GM19455 (cell line): ENCODE measurements at regions not wholly inside any gene's neighbourhood (a gene's known extent, or its start where the extent isn't known, plus 50 kb on each side); places are given as distances from the start of the nearest gene placed in this dataset.

ENCODE experiments used
- ATAC-seq: cut with Tn5 transposase; IDR thresholded peaks from one replicate; pipeline ENCODE4 v1.9.1; 2021; ENCODE audit not compliant: unreplicated experiment

DNA sequence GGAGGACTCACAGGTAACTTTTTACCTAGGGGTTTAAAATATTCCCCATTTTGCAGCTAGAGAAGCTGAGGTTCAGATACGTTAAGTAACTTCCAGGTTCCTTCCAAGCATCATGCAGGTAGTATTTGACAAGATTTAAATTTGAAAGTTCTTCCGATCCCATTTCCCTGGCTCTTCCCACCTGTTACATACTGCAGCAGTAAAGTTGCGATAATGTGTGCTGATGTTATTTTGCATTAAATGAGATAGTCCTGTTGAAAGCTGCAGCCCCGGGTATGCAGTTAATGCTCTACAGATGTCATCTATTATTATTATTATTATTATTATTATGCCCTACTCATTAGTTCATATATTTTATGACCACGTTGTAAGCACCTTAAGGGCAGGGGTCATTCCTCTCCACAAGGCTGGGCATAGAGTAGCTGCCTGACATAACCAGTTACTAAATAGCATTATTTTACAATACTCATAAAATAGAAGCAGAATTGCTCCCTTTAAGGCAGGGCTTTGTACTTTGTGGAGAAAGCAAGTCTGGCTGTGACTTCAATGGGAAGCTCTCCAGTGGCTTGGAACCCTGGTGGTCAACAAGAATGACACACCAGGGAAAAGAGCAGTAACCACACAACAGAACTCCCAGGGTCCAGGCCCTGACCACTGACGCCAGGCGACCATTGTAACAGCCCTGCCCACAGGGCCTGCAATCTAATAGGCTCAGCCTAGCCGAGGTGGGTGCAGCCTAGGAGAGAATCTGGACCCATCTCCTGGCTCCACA is 90.8 kb upstream of the CALM2 start:
- ATAC-seq: no peak

DNA sequence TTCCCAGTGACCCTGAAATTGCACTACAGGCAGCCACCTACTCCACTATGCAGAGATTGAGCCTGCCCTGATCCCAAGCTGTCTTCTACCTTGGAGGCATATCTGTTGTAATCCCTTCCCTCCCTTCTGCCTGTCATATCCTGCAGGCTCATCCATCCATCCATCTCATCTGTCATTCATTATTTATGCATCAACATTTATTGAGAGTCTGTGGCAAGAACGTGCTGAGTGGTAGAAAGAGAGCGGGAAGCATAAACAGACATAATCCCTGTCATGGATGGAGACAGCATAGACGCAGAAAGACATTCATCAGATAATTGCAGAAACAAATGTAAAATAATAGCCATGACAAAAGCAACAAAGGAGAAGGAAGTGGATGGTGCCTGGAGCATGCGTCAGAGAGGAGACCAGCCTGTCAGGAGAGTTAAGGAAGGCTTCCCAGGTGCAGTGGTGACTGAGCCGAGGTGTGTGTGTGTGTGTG is 89.5 kb upstream of the CALM2 start:
- ATAC-seq: no peak

- no peak for ATAC-seq
These were observed 88.8 kb upstream of the CALM2 start for GRCh38 chr2:47265158-47265557.

DNA sequence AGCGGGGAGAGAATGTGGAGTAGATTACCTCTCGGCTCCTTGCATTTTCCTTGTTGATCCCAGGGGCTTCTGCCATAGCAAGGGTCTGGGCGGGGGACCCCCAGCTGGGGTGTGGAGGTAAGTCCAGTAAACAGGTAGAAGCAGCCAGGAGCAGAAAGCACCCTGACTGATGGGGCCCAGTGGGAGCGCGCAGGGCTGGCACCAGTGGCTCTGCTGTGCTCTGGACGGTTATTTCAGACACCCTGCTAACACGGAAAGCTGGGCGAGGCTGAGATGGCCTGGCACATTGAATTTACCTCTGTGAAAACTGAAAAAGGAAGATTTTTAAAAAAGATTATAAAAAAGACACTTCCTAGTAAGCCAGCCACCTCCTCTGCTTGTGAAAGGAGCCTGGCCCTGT is 88.4 kb upstream of the CALM2 start:
- no peak for ATAC-seq

DNA sequence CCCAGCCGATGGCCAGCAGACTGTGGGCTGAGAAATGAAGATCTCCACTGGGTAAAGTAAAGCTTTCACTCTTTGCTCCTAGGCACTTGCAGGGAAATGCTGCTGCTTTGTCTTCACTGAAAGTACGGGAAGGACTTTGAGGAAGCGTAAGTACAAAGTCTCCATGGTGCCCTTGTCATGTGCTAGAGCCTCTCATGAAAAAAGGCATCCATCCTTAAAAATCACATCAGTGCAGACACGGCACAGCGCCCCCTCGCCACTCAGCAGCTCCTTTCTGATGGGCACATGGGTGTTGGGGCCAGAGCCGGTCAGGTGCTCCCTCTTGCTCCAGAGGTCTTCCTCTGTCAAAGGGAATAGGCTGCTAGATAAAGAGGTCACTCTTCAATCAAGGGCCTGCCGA is 87.8 kb upstream of the CALM2 start:
- ATAC-seq: no peak

DNA sequence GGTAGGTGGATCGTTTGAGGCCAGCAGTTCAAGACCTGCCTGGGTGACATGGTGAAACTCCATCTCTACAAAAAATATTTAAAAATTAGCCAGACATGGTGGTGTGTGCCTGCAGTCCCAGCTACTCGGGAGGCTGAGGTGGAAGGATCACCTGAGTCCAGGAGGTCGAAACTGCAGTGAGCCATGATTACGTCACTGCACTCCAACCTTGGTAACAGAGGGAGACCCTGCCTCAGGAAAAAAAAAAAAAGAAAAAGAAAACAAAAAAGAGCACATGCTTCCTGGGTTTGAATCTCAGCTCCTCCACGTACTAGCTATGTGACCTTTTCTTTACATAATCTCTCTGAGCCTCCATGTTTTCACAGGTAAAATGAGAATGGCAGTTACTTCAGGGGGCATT is 86.3 kb upstream of the CALM2 start:
- no peak for ATAC-seq

DNA sequence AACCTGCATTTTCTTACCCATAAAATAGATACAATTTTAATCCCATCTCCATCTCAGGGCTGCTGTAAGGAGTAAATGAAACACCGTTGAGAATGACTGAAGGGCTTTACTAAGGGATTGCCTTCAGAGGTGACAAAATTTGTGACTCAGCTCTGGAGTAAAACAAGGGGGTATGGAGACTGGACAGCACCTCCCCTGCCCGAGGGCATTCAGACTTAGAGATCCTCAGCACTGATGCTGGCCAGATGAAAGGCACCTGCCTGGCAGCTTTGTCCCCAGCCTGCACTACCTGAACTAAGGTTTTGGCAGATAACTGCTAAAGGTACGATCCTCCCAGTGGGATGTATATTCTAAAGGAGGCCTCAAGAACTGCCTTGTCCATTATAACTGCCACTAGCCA is 84.7 kb upstream of the CALM2 start:
- no peak for ATAC-seq

- ATAC-seq: no peak
These were observed 83.5 kb upstream of the CALM2 start for GRCh38 chr2:47259829-47260228.

DNA sequence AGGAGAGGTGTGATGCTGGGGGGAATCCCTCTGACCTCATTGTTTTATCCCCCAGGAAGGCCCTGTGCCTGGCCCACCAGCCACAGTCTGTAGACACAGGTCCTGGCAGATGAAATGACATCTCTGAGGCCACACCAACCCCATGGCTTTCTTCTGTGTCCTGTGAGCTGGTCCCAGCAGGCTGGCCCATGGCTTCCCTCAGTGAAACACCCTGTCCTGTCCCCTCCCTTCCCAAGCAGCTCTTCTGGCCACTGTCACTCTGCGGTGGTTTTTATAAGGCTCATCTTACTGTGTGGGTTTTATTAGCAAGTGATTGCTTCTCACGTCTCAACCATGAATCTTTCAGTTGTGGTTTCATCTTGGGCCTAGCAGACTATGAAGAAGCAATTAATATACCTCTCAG is 81.6 kb upstream of the CALM2 start:
- ATAC-seq: no peak

DNA sequence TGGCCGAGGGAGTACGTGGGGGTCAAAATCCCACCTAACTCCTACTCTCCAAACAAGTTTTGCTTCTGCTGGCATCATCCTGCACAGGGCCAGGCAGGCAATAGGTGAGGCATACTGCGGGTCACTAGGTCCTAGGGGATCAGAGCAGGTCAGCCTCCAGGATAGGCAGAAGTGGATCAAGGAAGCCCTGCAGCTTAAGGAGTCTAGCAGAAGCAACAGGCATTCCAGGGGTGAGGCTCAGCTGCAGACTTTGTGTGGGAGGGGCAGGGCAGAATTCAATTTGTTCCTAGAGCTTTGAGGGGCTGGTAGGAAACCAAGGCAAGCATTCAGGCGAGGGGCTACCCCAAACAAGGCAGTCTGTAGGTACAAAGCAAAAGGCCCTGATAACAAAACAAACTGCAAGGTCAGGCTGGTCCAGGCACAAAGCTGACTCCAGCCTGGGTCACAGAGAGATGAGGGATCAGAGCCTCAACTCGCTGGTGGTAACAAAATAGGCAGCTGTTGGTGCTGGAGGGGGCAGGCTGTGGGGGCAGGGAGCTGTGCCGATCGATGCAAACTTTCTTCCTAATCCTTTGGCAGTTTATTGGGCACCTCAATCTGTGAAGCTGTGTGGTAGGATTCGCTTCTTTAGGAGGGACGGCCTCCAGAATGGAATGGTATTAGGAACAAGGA is 80.2 kb upstream of the CALM2 start:
- ATAC-seq: no peak

- ATAC-seq: no peak
These were observed 79.5 kb upstream of the CALM2 start for GRCh38 chr2:47255794-47256193.

- no peak for ATAC-seq
These were observed 78.2 kb upstream of the CALM2 start for GRCh38 chr2:47254464-47254863.

- no peak for ATAC-seq
These were observed 77.1 kb upstream of the CALM2 start for GRCh38 chr2:47253447-47253846.

GRCh38 chr2:47251404-47251675 is 75.0 kb upstream of the CALM2 start:
- ATAC-seq: no peak

- ATAC-seq: no peak
These were observed 74.5 kb upstream of the CALM2 start for GRCh38 chr2:47250586-47251403.

DNA sequence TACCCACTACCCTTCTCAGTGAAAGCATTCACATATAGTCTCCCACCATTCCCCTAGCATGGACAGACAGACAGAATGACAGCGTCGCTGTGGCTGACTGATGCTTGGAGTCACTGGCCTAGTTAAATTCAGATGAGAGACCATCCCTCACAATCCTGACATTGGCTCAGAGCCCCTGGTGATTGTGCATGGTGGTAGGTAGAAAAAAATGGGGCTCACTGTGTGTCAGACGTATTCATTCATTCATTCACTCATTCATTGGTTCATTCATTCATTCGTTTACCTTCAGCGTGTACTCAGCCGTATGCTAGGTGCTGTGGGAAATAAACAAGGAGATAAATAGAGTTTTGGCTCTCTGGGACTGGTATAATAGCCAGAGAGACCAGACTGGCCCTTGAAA is 73.6 kb upstream of the CALM2 start:
- ATAC-seq: no peak

DNA sequence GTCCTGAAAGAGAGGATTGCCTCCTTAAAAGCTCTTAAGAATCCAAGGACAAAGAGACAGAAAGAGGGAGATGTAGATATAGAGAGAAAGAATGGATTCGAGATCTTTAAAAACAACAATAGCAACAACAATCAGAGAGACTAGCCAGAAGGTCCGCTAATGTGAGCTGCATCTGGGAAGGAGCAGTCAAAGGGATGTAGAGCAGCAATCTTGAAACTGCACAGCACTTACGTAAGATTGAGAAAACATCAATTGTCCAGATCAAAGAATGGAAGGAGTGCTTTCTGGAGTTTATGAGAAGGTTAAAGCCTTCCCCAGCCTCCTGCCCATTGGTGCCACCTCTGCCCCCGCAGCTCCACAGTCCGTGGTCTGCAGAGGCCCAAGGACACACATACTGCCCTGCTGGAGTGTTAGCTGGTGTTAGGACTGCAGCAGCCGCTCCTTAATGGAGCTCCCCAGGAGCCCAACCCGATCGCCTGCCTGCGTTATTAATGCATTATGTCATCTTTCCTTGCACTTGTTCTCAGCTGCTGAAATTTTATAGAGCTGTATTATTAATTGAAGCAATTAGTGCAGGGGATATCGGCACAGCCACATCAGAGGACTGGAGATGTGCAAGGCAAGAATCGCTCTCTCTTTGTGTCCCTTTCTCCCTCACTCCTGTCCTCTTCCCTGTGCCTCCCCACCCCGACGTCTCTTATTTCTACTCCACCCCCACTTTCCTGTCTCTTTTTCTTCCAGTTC is 73.0 kb upstream of the CALM2 start:
- ATAC-seq: no peak

DNA sequence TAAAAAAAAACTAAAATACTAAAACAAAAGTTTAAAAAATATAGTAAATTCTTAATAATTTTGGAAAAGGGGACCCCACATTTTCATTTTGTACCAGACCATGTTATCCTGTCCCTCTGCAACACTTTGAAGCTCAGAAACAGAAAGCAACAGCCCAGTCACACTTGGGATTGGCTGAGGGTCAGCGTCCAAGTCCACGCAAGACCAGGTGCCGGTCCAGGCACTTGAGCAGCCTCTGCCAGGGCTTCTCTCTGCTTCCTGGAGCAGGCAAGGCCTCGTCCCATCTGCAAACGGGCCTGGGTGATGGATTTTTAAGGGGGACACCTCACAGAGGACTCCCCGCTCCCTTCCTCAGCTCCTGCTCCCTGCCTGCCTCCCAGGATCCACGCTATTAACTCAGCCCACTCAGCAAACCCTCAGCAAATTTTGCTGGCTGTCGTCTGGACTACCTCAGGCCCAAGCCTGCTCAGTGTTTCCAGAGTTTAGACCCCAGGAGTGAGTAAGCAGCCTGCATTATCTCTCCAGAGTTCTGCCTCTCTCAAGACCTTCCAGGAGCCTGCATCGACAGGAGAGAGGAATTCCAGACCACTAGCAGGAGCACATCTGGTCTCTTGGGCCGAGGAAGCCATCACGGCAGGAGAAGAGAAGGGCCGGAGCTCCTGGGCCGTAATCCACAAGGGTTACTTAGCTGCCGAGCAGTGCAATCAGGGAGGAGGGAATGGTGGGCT is 67.4 kb upstream of the CALM2 start:
- no peak for ATAC-seq

DNA sequence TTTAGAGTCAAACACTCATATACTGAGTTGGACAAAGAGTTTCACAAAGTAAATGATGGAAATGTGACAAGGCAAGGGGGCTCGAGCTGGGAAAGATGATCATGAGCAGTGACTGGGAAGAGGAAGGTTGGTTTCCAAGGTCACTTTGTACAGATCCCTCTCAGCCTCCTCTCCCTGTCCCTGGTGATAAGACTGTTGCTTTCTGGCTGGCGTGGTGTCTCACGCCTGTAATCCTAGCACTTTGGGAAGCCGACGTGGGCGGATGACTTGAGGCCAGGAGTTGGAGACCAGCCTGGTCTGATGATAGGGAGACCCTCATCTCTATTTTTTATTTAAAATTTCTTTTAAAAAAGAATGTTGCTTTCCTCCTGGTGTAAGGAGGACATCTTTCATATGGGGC is 65.4 kb upstream of the CALM2 start:
- no peak for ATAC-seq

GRCh38 chr2:47239119-47239969 is 63.0 kb upstream of the CALM2 start:
- no peak for ATAC-seq
